Small intestine (tissue), 7 donors: ENCODE measurements at regions not wholly inside any gene's neighbourhood (a gene's known extent, or its start where the extent isn't known, plus 50 kb on each side); places are given as distances from the start of the nearest gene placed in this dataset.

Experiments used
- DNase-seq, 2 donors: peaks; one replicate each; pipeline versions ENCODE4 v3.0.0 to v3.0.0-alpha.2; 2013
- FAIRE-seq: peaks from 2 replicates; lab custom pipeline; 2012; peaks lifted over from hg19 to GRCh38; lab: Jason Lieb, UNC
- H3K27ac ChIP-seq, 3 donors: one replicate each; pipeline ENCODE4 v1.5.1; 2013; ENCODE audit warnings: low read length in 2 of 3, mild to moderate bottlenecking in 2 of 3, control low read depth in 1 of 3, inconsistent platforms in 1 of 3, low read depth in 1 of 3, moderate library complexity in 1 of 3
- H3K27me3 ChIP-seq, 3 donors: one replicate each; pipeline ENCODE4 v1.6.1; 2013; ENCODE audit warnings: low read length in 3 of 3, inconsistent platforms in 1 of 3; ENCODE audit not compliant: control insufficient read depth in 3 of 3, insufficient read depth in 3 of 3
- H3K36me3 ChIP-seq, 3 donors: one replicate each; pipeline ENCODE4 v1.6.1; 2013; ENCODE audit warnings: low read length in 3 of 3, inconsistent platforms in 1 of 3, low read depth in 1 of 3, mild to moderate bottlenecking in 1 of 3, moderate library complexity in 1 of 3; ENCODE audit not compliant: control insufficient read depth in 3 of 3, insufficient read depth in 2 of 3
- H3K4me1 ChIP-seq, 3 donors: one replicate each; pipeline ENCODE4 v1.6.1; 2013; ENCODE audit warnings: low read length in 2 of 3, inconsistent platforms in 1 of 3, low read depth in 1 of 3, mild to moderate bottlenecking in 1 of 3, moderate library complexity in 1 of 3; ENCODE audit not compliant: control insufficient read depth in 3 of 3, insufficient read depth in 2 of 3
- H3K4me3 ChIP-seq, 3 donors: one replicate each; pipeline ENCODE4 v1.5.1; 2013; ENCODE audit warnings: low read length in 3 of 3, control low read depth in 1 of 3, inconsistent platforms in 1 of 3, low read depth in 1 of 3, mild to moderate bottlenecking in 1 of 3, moderate library complexity in 1 of 3
- H3K9me3 ChIP-seq, 2 donors: one replicate each; pipeline ENCODE4 v1.6.1; 2013; ENCODE audit warnings: low read depth in 1 of 2, low read length in 1 of 2; ENCODE audit not compliant: control insufficient read depth in 2 of 2, insufficient read depth in 1 of 2
- WGBS, 3 donors: extraction: QIAGEN DNeasy Blood & Tissue Kit; methylation state at CpG; one replicate each; pipeline ENCODE4 v1.1.7; 2013; 5-methylcytosine and 5-hydroxymethylcytosine counted together
- donor health status: healthy with polysubstance abuse.
- donor health status: control.
- donor health status: control.
- donor health status: Bipolar disorder and iron deficiency.
- donor health status: healthy.

GRCh38 chr6:81863123-81863522 lies 110.6 kb upstream of the TENT5A start:
- H3K9me3 ChIP-seq, result no peaks in the 10 kb centered on the region
- H3K36me3 ChIP-seq, result no peaks in the 10 kb centered on the region
- no peaks in the 10 kb centered on the region for H3K27me3 ChIP-seq
- WGBS, 3 donors, result 18 to 44% (median 31%) methylated on average over 1 of the region's 1 CpG
- no peak for DNase-seq
- no peak for FAIRE-seq
- no peaks in the 10 kb centered on the region for H3K4me1 ChIP-seq
- no peak overlapping the region for H3K27ac ChIP-seq
- no peak overlapping the region for H3K4me3 ChIP-seq

GRCh38 chr6:81861281-81861680 lies 108.8 kb upstream of the TENT5A start:
- DNase-seq (no peak), FAIRE-seq (no peak)
- no peaks in the 10 kb centered on the region for H3K4me1 ChIP-seq
- no peak overlapping the region for H3K27ac ChIP-seq
- no peaks in the 10 kb centered on the region for H3K27me3 ChIP-seq
- no peak overlapping the region for H3K4me3 ChIP-seq
- no peaks in the 10 kb centered on the region for H3K9me3 ChIP-seq
- WGBS, 3 donors, result 70 to 82% (median 73%) methylated on average over 1 of the region's 1 CpG
- H3K36me3 ChIP-seq, result no peaks in the 10 kb centered on the region

GRCh38 chr6:81859884-81860283 lies 107.4 kb upstream of the TENT5A start:
- no peaks in the 10 kb centered on the region for H3K27me3 ChIP-seq
- no peaks in the 10 kb centered on the region for H3K9me3 ChIP-seq
- no peak for FAIRE-seq
- H3K4me3 ChIP-seq, result no peak overlapping the region
- no peaks in the 10 kb centered on the region for H3K36me3 ChIP-seq
- H3K27ac ChIP-seq, result no peak overlapping the region
- H3K4me1 ChIP-seq, result no peaks in the 10 kb centered on the region
- DNase-seq, result no peak
- WGBS, 3 donors, result 83 to 87% (median 83%) methylated on average over 3 of the region's 3 CpGs

- Histone ChIP-seq H3K36me3 (no peaks in the 10 kb centered on the region), H3K4me1 (no peaks in the 10 kb centered on the region), H3K27me3 (no peaks in the 10 kb centered on the region), H3K27ac (no peak overlapping the region), H3K4me3 (no peak overlapping the region), H3K9me3 (no peaks in the 10 kb centered on the region)
- FAIRE-seq (no peak), DNase-seq (no peak)
These were observed 105.3 kb upstream of the TENT5A start for GRCh38 chr6:81857812-81858211.

GRCh38 chr6:81856872-81857271 lies 104.4 kb upstream of the TENT5A start:
- FAIRE-seq, result no peak
- DNase-seq, result peak in 1 of 2 donors; percentile 70
- 12 to 52% (median 36%) methylated on average over 1 of the region's 1 CpG for WGBS, 3 donors

GRCh38 chr6:81854474-81854873 lies 102.0 kb upstream of the TENT5A start:
- no peak for FAIRE-seq
- Histone ChIP-seq H3K4me1 (no peaks in the 10 kb centered on the region), H3K27me3 (no peaks in the 10 kb centered on the region), H3K27ac (no peak overlapping the region), H3K4me3 (no peak overlapping the region), H3K36me3 (no peaks in the 10 kb centered on the region), H3K9me3 (no peaks in the 10 kb centered on the region)
- 69 to 78% (median 75%) methylated on average over 2 of the region's 2 CpGs for WGBS, 3 donors
- no peak for DNase-seq

More at GRCh38 chr6:81856872-81857271, 104.4 kb upstream of the TENT5A start:
- no peak overlapping the region for H3K27ac ChIP-seq
- H3K4me1 ChIP-seq, result no peaks in the 10 kb centered on the region
- no peaks in the 10 kb centered on the region for H3K9me3 ChIP-seq
- H3K36me3 ChIP-seq, result no peaks in the 10 kb centered on the region
- H3K27me3 ChIP-seq, result no peaks in the 10 kb centered on the region
- H3K4me3 ChIP-seq, result no peak overlapping the region

GRCh38 chr6:81853975-81854374 lies 101.5 kb upstream of the TENT5A start:
- H3K4me1 ChIP-seq, result no peaks in the 10 kb centered on the region
- no peaks in the 10 kb centered on the region for H3K27me3 ChIP-seq
- DNase-seq (peak in 1 of 2 donors; percentile 22), FAIRE-seq (no peak)
- H3K36me3 ChIP-seq, result no peaks in the 10 kb centered on the region
- 71 to 93% (median 88%) methylated on average over 2 of the region's 2 CpGs for WGBS, 3 donors
- no peak overlapping the region for H3K4me3 ChIP-seq
- no peak overlapping the region for H3K27ac ChIP-seq
- H3K9me3 ChIP-seq, result no peaks in the 10 kb centered on the region

GRCh38 chr6:81849248-81849647 lies 96.8 kb upstream of the TENT5A start:
- no peaks in the 10 kb centered on the region for H3K36me3 ChIP-seq
- DNase-seq (no peak), FAIRE-seq (no peak)
- no peak overlapping the region for H3K27ac ChIP-seq
- no peak overlapping the region for H3K4me3 ChIP-seq
- H3K4me1 ChIP-seq, result no peaks in the 10 kb centered on the region
- WGBS, 3 donors, result 71 to 79% (median 77%) methylated on average over 4 of the region's 4 CpGs
- H3K27me3 ChIP-seq, result no peaks in the 10 kb centered on the region
- no peaks in the 10 kb centered on the region for H3K9me3 ChIP-seq

GRCh38 chr6:81847866-81848265 lies 95.4 kb upstream of the TENT5A start:
- H3K36me3 ChIP-seq, result no peaks in the 10 kb centered on the region
- FAIRE-seq (no peak), DNase-seq (no peak)
- H3K4me1 ChIP-seq, result no peaks in the 10 kb centered on the region
- H3K4me3 ChIP-seq, result no peak overlapping the region
- no peak overlapping the region for H3K27ac ChIP-seq
- no peaks in the 10 kb centered on the region for H3K9me3 ChIP-seq
- no peaks in the 10 kb centered on the region for H3K27me3 ChIP-seq
- WGBS, 3 donors, result 78 to 81% (median 81%) methylated on average over 3 of the region's 3 CpGs
